Sigmoid colon (tissue), 6 donors: ENCODE measurements at regions not wholly inside any gene's neighbourhood (a gene's known extent, or its start where the extent isn't known, plus 50 kb on each side); places are given as distances from the start of the nearest gene placed in this dataset.
"Not testable (repeated sequence)": the region's sequence is repeated elsewhere in the genome, so short reads cannot be mapped to it uniquely, and the experiment has no call there.

Experiments used
- DNase-seq: peaks from one replicate; pipeline ENCODE4 v3.0.0-alpha.2; 2019
- H3K27ac ChIP-seq, 4 donors: fragments of 200-600 bp; sonication (generic); one replicate each; pipeline ENCODE4 v1.5.1; 2016 to 2019; ENCODE audit warnings: mild to moderate bottlenecking in 1 of 4
- H3K27me3 ChIP-seq, 3 donors: fragments of 200-600 bp; sonication (generic); one replicate each; pipeline ENCODE4 v1.5.1; 2019; ENCODE audit warnings: mild to moderate bottlenecking in 1 of 3
- H3K36me3 ChIP-seq, 4 donors: fragments of 200-600 bp; sonication (generic); one replicate each; pipeline ENCODE4 v1.5.1; 2016 to 2019
- H3K4me1 ChIP-seq, 4 donors: fragments of 200-600 bp; sonication (generic); one replicate each; pipeline ENCODE4 v1.5.1; 2017 to 2019
- H3K4me3 ChIP-seq, 4 donors: fragments of 200-600 bp; sonication (generic); one replicate each; pipeline ENCODE4 v1.5.1; 2017 to 2019; ENCODE audit warnings: mild to moderate bottlenecking in 2 of 4, moderate library complexity in 1 of 4
- H3K9me3 ChIP-seq, 4 donors: fragments of 200-600 bp in 3 of 4; sonication (generic) in 3 of 4; one replicate each; pipeline versions ENCODE4 v1.5.1 to v1.6.1; 2013 to 2019
- EP300 ChIP-seq, 4 donors: sonication (generic); formaldehyde crosslinking; IDR thresholded peaks; one replicate each; pipeline ENCODE4 v1.6.1; 2017; ENCODE audit warnings: antibody characterized with exemption in 4 of 4
- POLR2A ChIP-seq, 2 donors: fragments of 450-650 bp; IDR thresholded peaks; one replicate each; pipeline ENCODE4 v1.6.1; 2016; ENCODE audit warnings: antibody characterized with exemption in 2 of 2, mild to moderate bottlenecking in 2 of 2, moderate library complexity in 2 of 2
- POLR2AphosphoS5 ChIP-seq, 4 donors: sonication (generic); formaldehyde crosslinking; IDR thresholded peaks; one replicate each; pipeline ENCODE4 v1.6.1; 2017; ENCODE audit warnings: antibody characterized with exemption in 4 of 4
- WGBS, 2 donors: extraction: QIAGEN DNeasy Blood & Tissue Kit; methylation state at CpG; one replicate each; pipeline ENCODE4 v1.1.7; 2013; 5-methylcytosine and 5-hydroxymethylcytosine counted together
- intact Hi-C: fragments of 100-400 bp; cut with DNase I; formaldehyde crosslinking; loops from one replicate; pipeline ENCODE4 v1.15.1; 2023
- TF ChIP-seq, protein P1 (sequence below), 4 experiments: fragments of 450-650 bp in 3 of 4; fragments of 200-600 bp in 1 of 4; IDR thresholded peaks; one replicate each; pipeline ENCODE4 v1.5.1; 2016 to 2019; ENCODE audit warnings: antibody characterized with exemption in 4 of 4, mild to moderate bottlenecking in 3 of 4, moderate library complexity in 2 of 4
- donor health status: healthy with polysubstance abuse.
- donor health status: healthy.

DNA sequence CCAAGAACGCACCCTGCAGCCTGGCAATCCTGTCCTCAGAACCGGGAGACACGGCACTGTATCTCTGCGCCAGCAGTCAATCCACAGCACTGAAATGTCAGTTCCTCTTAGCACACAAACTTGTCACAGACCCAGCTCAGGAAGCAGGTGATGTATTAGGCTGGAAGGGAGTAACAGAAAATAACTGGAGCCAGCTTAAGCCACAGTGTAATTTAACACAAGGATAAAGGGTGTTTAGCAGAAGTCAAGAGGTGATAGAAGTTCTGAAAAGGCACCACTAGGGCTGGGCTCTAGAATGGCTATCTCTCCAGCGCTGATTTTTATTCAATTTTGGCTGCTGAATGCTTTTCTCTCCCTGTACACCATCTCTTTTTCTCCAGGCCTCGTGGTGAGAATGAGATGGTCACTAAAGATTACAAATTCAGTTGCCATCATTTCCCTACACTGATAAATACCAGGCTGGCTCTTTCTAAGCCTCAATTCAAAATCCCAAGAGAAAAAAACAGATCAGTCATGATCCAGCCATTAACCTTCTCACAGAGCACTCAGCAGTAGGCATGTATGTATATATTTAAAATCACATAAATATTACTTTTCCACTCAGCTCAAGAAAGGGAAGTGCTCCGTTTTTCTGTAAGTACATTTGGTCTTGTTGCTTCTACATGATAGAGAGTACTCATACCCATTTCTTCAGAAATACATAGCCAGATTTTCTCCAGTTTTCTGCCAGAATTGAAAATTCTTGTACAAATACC, 102.7 kb upstream of the PRSS1 start:
- intact Hi-C loops = no loop called here

DNA sequence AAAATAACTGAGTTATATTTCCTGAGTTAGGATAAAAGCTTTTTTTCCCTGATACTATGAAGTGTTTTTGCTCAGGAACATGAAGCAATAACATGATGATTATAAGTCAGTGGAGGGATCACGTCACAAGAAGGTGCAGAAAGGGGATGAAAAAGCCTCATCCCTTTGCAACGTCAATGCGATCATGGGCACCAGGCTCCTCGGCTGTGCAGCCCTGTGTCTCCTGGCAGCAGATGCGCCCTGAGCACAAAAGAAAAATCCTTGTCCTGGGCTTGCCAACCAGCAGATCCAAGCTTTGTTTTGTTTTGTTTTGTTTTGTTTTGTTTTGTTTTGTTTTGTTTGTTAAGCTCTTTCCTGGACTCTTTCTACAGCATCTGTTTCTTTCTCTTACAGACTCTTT, 103.5 kb upstream of the PRSS1 start:
- no peak overlapping the region for H3K27ac ChIP-seq
- intact Hi-C loops = no loop called here
- no peak for DNase-seq

More for the DNA sequence above, 102.7 kb upstream of the PRSS1 start:
- Histone ChIP-seq H3K4me1 (no peaks in the 10 kb centered on the region), H3K27me3 (peaks cover 0 to 19% (median 0%) of the 10 kb centered on the region in 3 donors), H3K4me3 (no peak overlapping the region), H3K27ac (no peak overlapping the region), H3K9me3 (no peaks in the 10 kb centered on the region), H3K36me3 (no peaks in the 10 kb centered on the region)
- TF ChIP-seq POLR2A (IDR thresholded peaks at IDR 0.05) (no peak), EP300 (IDR thresholded peaks at IDR 0.05) (no peak), POLR2AphosphoS5 (IDR thresholded peaks at IDR 0.05) (no peak)
- TF ChIP-seq, protein P1, sequence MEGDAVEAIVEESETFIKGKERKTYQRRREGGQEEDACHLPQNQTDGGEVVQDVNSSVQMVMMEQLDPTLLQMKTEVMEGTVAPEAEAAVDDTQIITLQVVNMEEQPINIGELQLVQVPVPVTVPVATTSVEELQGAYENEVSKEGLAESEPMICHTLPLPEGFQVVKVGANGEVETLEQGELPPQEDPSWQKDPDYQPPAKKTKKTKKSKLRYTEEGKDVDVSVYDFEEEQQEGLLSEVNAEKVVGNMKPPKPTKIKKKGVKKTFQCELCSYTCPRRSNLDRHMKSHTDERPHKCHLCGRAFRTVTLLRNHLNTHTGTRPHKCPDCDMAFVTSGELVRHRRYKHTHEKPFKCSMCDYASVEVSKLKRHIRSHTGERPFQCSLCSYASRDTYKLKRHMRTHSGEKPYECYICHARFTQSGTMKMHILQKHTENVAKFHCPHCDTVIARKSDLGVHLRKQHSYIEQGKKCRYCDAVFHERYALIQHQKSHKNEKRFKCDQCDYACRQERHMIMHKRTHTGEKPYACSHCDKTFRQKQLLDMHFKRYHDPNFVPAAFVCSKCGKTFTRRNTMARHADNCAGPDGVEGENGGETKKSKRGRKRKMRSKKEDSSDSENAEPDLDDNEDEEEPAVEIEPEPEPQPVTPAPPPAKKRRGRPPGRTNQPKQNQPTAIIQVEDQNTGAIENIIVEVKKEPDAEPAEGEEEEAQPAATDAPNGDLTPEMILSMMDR (IDR thresholded peaks at IDR 0.05) = no peak
- DNase-seq = no peak
- WGBS, 2 donors = 40 to 58% methylated on average over 7 of the region's 7 CpGs

DNA sequence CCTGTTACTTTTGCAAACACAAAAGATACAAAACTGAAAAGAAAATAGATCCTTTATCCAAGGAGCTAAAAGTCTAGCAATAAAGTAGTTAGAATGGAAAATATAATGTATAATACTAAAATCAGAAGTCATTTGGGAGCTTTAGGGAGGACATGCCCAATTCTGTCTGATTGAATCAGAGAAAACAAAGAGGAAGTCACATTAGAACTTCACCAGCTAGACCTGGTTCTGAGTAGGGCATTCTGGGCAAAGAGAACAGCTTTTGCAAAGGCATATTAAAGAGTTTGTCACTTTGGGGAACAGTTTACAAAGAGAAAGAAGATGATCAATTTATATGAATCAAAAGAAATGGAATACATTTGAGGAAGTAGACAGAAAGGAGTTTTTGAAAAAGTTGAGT, 107.0 kb upstream of the PRSS1 start:
- intact Hi-C loops = no loop called here
- no peaks in the 10 kb centered on the region for H3K9me3 ChIP-seq
- H3K36me3 ChIP-seq = no peaks in the 10 kb centered on the region
- no peak overlapping the region for H3K27ac ChIP-seq
- peaks cover 0 to 15% (median 0%) of the 10 kb centered on the region in 3 donors for H3K27me3 ChIP-seq
- TF ChIP-seq EP300 (IDR thresholded peaks at IDR 0.05) (no peak), POLR2A (IDR thresholded peaks at IDR 0.05) (no peak), POLR2AphosphoS5 (IDR thresholded peaks at IDR 0.05) (no peak)
- TF ChIP-seq, protein P1 (IDR thresholded peaks at IDR 0.05) = no peak
- H3K4me3 ChIP-seq = no peak overlapping the region
- DNase-seq = no peak
- no peaks in the 10 kb centered on the region for H3K4me1 ChIP-seq

More for the DNA sequence above, 103.5 kb upstream of the PRSS1 start:
- Histone ChIP-seq H3K9me3 (no peaks in the 10 kb centered on the region), H3K4me3 (no peak overlapping the region), H3K27me3 (peaks cover 0 to 19% (median 0%) of the 10 kb centered on the region in 3 donors), H3K4me1 (no peaks in the 10 kb centered on the region), H3K36me3 (no peaks in the 10 kb centered on the region)
- TF ChIP-seq, protein P1 (IDR thresholded peaks at IDR 0.05) = no peak
- TF ChIP-seq POLR2A (IDR thresholded peaks at IDR 0.05) (no peak), POLR2AphosphoS5 (IDR thresholded peaks at IDR 0.05) (no peak), EP300 (IDR thresholded peaks at IDR 0.05) (no peak)
- WGBS, 2 donors = 42 to 50% methylated on average over 5 of the region's 5 CpGs

DNA sequence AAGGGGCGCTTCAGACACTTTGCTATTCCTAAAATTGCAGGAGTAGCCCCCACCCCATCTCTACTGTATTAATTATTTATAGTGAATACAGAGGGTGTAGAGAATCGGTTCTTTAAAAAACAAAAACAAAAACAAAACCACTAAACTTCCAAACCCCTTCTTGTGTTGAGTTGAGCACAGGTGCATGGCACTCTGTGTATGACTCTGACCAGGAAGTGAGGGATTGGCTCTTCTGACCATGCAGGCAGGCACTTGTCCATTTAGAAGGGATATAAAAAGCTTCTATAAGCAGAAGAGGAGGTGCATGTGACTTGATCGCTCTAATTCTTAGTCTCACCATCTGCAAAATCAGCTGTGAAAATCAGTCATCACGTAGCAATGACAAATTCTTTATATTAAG, 108.0 kb upstream of the PRSS1 start:
- H3K27ac ChIP-seq, H3K4me1 ChIP-seq, H3K4me3 ChIP-seq, H3K36me3 ChIP-seq, DNase-seq, intact Hi-C loops, H3K9me3 ChIP-seq: not testable (repeated sequence)
- H3K27me3 ChIP-seq = peaks cover 0 to 15% (median 0%) of the 10 kb centered on the region in 3 donors
- WGBS, 2 donors = 83 to 89% methylated on average over 4 of the region's 4 CpGs

DNA sequence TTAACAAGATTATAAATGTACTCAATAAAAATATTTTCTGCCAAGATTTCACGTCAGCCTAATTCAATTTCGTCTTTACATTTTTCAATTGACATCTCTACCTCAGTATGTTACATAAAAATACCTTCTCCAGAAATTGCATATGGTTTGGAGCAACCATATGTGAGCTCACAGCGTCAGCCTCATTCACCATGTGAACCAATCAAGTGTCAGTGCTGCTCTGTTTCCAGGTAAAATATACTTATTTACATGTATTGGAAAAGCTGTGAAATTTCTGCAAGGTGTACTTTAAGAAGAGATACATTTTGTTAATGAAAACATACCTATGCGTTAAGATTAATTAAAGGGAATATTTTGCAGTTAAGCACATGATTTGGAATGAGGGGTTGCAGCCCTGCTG, 110.7 kb upstream of the PRSS1 start:
- no peak for DNase-seq
- intact Hi-C loops = no loop called here
- no peak overlapping the region for H3K27ac ChIP-seq
- H3K4me3 ChIP-seq = no peak overlapping the region
- peaks cover 0 to 6% (median 0%) of the 10 kb centered on the region in 3 donors for H3K27me3 ChIP-seq
- 51 to 85% methylated on average over 4 of the region's 4 CpGs for WGBS, 2 donors
- TF ChIP-seq POLR2A (IDR thresholded peaks at IDR 0.05) = no peak
- TF ChIP-seq, protein P1 (IDR thresholded peaks at IDR 0.05) = no peak
- TF ChIP-seq POLR2AphosphoS5 (IDR thresholded peaks at IDR 0.05) = no peak
- TF ChIP-seq EP300 (IDR thresholded peaks at IDR 0.05) = no peak
- H3K9me3 ChIP-seq = no peaks in the 10 kb centered on the region
- no peaks in the 10 kb centered on the region for H3K36me3 ChIP-seq
- H3K4me1 ChIP-seq = no peaks in the 10 kb centered on the region
